ENCODE measurements at regions not wholly inside any gene's neighbourhood (a gene's known extent, or its start where the extent isn't known, plus 50 kb on each side); places are given as distances from the start of the nearest gene placed in this dataset.
A peak's percentile ranks its signal among the peaks of the same experiment; 100 is the strongest.

DNA sequence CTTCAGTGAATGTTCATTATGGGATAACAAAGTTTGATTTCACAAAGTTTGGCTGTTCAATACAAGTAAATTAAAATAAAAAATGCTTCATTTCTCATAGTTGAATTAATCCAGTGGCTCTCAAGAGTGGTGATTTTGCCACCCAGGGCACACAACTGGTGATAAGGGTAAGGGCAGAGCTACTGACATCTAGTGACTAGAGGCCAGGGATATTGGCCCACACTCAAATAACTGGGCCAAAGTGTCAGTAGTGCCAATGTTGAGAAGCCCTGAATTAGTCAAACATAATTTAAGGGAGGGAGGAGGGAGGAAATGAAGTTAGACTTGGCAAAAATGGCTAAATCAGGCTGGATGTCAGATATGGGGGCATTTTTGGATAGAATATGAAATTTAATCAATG lies 880.5 kb upstream of the ADGRL4 start:
- TF ChIP-seq, protein P1, sequence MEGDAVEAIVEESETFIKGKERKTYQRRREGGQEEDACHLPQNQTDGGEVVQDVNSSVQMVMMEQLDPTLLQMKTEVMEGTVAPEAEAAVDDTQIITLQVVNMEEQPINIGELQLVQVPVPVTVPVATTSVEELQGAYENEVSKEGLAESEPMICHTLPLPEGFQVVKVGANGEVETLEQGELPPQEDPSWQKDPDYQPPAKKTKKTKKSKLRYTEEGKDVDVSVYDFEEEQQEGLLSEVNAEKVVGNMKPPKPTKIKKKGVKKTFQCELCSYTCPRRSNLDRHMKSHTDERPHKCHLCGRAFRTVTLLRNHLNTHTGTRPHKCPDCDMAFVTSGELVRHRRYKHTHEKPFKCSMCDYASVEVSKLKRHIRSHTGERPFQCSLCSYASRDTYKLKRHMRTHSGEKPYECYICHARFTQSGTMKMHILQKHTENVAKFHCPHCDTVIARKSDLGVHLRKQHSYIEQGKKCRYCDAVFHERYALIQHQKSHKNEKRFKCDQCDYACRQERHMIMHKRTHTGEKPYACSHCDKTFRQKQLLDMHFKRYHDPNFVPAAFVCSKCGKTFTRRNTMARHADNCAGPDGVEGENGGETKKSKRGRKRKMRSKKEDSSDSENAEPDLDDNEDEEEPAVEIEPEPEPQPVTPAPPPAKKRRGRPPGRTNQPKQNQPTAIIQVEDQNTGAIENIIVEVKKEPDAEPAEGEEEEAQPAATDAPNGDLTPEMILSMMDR (IDR thresholded peaks at IDR 0.05; ENCODE audit: borderline replicate concordance, insufficient read depth, low read depth, low read length) = no peak
- no peak overlapping the region for H3K4me3 ChIP-seq (ENCODE audit: low read depth, low read length)

DNA sequence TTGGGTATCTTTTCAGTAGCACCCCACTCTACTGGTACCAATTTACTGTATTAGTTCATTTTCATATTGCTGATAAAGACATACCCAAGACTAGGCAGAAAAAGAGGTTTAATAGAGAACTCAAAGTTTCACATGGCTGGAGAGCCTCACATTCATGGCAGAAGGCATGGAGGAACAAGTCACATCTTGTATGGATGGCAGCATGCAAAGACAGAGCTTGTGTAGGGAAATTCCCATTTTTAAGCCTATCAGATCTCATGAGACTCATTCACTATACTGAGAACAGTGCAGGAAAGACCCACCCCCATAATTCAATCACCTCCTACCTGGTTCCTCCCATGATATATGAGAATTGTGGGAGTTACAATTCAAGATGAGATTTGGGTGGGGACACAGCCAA lies 878.6 kb upstream of the ADGRL4 start:
- TF ChIP-seq, protein P1 (IDR thresholded peaks at IDR 0.05; ENCODE audit: borderline replicate concordance, insufficient read depth, low read depth, low read length) = no peak
- no peak overlapping the region for H3K4me3 ChIP-seq (ENCODE audit: low read depth, low read length)

DNA sequence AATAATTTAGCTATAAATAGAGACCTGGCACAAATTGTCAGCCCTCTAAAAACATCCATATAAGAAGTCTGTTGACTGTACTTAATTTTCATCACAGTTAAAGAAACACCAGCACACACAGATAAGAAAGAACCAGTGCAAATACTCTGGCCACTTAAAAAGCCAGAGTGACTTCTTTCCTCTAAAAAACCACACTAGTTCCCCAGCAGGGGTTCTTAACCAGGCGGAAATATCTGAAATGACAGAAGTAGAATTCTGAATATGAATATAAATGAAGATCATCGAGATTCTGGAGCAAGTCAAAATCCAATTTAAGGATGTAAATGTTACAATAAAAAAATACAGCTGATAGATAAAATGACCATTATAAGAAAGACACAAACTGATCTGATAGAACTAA lies 870.6 kb upstream of the ADGRL4 start:
- no peak overlapping the region for H3K4me3 ChIP-seq (ENCODE audit: low read depth, low read length)
- TF ChIP-seq, protein P1 (IDR thresholded peaks at IDR 0.05; ENCODE audit: borderline replicate concordance, insufficient read depth, low read depth, low read length) = no peak

DNA sequence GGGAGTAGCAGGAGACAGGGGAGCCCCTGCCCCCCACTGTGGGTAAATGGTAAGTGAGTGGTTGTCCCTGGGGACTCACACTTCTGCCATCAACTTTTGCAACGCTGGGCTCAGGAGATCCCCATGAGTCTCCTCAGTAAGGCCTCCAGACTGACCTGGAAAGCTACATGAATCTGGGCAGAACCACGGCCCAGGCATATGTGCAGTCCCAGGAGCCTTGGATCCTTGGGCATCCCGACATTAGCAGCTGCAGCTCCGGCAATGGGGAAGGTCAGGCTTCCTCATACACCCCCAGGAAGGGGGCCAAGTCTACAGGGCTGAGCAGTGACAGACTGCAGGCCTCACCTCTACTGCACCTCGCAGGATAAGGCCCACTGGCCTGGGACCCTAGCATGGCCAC lies 868.7 kb upstream of the ADGRL4 start:
- TF ChIP-seq, protein P1 (IDR thresholded peaks at IDR 0.05; ENCODE audit: borderline replicate concordance, insufficient read depth, low read depth, low read length) = no peak
- H3K4me3 ChIP-seq (ENCODE audit: low read depth, low read length) = no peak overlapping the region

DNA sequence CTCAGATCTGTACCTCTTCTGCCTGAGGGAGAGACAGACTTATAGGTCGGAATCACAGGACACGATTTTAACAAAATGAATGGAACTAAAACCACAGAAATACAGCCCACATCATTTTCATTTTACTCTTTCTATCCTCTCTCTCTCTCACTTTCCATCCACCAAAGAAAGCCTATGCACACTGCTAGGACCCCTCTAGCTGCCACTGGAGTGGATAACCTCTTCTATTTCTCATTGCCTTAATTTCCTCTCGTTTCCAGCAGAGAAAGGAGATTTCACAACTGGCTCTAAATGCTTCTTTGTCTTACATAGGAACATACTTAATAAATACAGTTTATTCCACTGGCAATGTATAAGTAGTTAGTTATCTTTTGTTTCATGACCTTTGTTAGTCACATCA lies 867.8 kb upstream of the ADGRL4 start:
- no peak overlapping the region for H3K4me3 ChIP-seq (ENCODE audit: low read depth, low read length)
- TF ChIP-seq, protein P1 (IDR thresholded peaks at IDR 0.05; ENCODE audit: borderline replicate concordance, insufficient read depth, low read depth, low read length) = no peak

DNA sequence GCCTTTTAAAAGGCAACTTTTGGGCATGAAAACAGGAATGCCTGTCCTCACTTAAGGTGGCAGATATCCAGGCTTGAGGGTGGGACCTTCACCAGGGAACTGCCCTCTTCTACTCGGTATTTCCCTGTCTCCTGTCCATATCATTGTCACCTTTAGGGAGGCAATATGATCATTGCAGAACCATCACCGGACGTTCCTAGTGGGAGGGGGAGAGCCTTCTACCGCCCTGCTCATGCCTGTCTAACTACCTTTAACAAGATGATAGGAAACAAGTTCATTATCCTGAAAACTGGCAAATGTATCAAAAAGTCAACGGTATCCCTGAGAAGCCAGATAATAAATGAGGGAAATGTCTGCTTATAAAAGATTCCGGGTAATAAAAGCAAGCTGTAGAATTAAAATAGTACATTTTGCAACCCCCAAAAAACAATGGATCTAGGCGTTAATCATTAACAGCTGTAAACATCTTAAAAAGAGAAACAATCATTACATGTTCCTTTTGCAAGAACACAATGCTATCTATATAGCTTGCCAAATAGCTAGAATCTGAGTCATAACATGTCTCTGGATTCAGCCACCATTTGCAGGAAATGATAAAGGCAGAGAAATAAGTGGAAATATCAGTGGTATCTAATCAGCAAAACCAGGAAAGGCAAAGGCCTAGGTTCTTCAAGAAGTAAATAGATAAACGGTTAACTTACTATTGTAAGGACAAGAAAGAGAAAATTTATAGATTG lies 852.9 kb upstream of the ADGRL4 start:
- TF ChIP-seq, protein P1 (IDR thresholded peaks at IDR 0.05; ENCODE audit: borderline replicate concordance, insufficient read depth, low read depth, low read length) = no peak
- no peak overlapping the region for H3K4me3 ChIP-seq (ENCODE audit: low read depth, low read length)

DNA sequence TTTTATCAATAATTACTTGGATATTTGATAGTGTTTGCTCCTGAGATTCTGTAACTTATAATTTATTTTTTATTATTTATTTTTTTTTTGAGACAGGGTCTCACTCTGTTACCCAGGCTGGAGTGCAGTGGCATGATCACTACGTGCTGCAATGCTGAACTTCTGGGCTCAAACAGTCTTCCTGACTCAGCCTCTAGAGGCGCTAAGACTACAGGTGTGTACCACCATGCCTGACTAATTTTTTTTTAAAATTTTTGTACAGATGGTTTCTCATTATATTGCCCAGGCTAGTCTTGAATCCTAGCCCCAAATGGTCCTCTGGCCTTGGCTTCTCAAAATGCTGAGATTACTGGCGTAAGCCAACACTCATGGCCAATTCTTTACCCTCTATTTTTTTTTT lies 845.5 kb upstream of the ADGRL4 start:
- TF ChIP-seq, protein P1 (IDR thresholded peaks at IDR 0.05; ENCODE audit: borderline replicate concordance, insufficient read depth, low read depth, low read length) = peak; percentile 32; the same call in 1 of the 2 replicates
- no peak overlapping the region for H3K4me3 ChIP-seq (ENCODE audit: low read depth, low read length)

Measured in GM12875 (cell line).